ENCODE measurements at regions not wholly inside any gene's neighbourhood (a gene's known extent, or its start where the extent isn't known, plus 50 kb on each side); places are given as distances from the start of the nearest gene placed in this dataset.
"Not testable (repeated sequence)": the region's sequence is repeated elsewhere in the genome, so short reads cannot be mapped to it uniquely, and the experiment has no call there.

DNA sequence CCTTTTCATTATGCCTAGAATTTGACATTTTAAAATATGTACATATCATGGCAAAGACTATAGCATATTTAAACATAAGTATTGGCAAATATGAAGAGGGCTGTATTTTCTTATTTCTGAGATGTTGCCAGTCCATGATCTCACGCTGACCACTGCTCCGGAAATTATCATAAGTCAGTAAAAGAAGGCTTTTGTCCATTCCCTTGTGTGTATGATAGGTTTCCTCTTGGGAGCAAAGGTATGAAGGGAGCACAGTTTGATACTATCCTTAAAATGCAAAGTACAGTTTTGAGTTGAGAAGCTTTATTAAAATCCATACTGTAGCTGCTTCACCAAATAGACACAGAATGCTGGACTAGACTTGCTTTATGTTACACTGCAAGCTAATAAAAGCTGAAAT is 52.6 kb upstream of the AGA start:
- no peak for DNase-seq

DNA sequence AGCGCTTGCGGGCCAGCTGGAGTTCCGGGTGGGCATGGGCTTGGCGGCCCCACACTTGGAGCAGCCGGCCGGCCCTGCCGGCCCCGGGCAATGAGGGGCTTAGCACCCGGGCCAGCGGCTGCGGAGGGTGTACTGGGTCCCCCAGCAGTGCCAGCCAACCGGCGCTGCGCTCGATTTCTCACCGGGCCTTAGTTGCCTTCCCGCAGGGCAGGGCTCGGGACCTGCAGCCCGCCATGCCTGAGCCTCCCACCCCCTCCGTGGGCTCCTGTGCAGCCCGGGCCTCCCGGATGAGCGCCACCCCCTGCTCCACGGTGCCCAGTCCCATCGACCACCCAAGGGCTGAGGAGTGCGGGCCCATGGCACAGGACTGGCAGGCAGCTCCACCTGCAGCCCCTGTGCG is 53.4 kb upstream of the AGA start:
- not testable (repeated sequence) for DNase-seq

DNA sequence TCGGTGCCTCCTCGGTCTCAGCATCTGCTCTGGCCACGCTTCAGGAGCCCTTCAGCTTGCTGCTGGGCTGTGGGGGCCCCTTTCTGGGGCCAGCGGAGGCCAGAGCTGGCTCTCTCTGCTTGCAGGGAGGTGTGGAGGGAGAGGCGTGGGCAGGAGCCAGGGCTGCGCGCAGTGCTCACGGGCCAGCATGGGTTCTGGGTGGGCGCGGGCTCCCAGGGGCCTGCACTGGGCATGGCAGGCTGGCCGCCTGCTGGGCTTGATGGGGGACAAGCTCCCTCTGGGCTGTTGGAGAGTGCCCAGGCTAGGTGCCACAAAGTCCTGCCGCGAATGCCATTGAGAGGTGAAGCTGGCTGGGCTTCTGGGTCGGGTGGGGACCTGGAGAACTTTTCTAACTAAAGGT is 57.3 kb upstream of the AGA start:
- DNase-seq, result no peak

- DNase-seq, result no peak
These were observed 63.0 kb upstream of the AGA start for GRCh38 chr4:177505171-177505615.

DNA sequence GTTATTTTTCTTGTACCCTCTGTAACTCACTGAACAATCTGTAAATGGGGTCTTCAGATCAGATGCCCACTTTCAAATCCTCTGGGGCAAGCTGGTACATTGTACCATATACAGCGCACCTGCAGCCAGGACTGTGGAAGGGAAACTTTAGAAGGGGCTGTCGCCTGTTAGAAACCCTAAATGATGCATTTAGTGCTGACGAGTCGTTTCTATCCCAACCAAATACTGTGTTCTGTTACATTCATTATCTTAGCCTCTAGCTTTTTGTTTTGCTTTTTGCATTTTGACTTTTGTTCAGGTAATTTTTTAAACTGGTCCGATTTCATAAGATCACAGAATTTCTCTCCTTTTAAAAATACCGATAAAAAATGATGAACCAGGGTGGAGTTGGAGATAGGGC is 66.4 kb upstream of the AGA start:
- no peak for DNase-seq

DNA sequence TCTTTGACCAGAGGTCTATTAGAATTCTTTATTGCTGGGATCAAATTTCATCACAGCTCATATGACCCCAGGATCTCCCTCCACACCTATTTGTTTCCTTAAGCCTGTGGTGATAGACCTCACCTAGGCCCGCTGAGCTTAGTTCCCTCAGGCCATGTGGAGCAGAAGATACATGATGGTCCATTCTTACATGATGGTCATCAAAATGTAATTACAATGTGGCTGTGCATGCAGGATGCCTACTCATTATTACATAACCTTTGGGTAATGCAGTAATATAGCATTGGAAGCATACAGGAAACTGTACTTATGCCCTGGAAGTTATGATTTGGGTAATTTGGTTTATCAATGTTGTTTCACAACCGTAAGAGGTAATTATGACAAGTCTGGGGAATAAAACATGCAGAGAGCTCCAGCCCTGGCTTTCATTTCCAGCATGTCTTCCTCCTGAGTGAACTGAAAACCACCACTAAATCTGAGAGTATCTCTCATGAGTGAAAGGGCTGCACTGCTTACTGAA is 67.0 kb upstream of the AGA start:
- no peak for DNase-seq

DNA sequence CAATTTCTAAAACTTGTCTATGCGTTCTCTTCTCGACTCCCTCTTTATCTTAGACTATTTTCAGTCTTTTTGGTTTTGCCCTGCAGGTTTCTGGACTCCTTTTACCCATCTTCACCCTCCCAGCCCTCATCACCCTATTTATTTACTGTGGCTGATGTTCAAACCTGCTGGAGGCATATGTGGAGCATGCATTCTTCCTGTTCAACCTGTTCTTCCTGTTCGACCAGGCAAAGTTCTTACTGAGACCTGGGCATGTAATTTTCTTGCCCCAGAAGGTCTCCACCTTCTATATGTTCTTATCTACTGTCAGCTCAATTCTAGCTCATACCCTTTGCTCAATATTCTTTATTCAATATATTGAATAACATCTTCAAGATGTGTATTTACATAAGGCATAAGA is 69.4 kb upstream of the AGA start:
- DNase-seq, result no peak

DNA sequence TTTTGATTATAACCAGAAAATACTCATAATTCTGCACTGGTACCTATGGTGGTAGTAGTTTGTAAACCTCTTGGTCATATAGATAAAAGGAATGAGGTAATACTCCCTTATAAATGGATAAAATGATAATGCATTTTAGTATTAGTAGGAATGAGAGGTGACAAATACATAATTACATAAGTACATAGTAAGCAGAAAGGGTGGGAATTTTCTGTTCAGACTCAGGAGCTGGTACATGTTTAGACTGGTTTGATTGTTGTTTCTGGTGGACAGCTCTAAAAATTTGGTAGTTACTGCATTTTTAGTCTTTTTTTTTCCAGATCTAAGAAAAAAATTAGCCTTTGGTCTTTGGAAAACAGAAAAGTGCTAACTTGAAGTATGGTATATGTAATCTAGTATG is 70.4 kb upstream of the AGA start:
- no peak for DNase-seq

GRCh38 chr4:177517862-177518261 is 75.6 kb upstream of the AGA start:
- no peak for DNase-seq

DNA sequence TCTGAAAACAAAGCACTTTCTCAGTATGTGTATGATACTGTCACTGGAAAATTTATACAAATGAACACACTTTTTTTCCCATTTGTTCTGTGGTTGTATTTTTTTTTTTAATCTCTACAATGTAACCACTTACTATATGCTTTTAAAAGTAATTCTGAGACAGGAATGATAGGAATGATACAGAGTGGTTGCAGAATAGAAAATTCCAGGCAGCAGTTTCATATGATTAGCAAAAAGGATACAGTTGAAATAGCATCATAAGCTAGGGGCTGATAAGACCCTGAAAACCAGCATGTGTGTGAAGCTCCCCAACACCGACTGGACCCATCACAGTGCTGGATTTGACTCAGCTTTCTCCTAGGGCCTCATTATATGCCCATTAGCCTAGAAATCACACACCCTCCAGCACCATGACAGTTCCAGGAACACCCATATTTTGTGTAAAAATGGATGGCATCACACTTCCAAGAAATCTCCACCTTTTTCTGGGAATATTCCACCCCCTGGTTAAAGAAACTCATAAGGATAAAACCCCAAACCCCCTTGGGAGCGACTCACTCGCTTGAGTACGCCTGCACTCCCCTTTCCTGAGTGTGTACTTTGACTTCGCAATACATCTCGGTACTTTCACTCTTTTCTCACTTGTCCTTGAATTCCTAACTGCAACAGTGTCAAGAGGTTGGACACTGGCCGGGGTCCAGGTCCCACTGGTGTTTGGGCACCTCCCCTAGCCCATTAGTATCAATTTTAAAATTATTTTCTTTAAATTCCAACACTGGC is 77.4 kb upstream of the AGA start:
- DNase-seq, result no peak

- no peak for DNase-seq
These were observed 86.4 kb upstream of the AGA start for GRCh38 chr4:177528620-177529019.

- DNase-seq, result no peak
These were observed 88.3 kb upstream of the AGA start for GRCh38 chr4:177530561-177530960.

DNA sequence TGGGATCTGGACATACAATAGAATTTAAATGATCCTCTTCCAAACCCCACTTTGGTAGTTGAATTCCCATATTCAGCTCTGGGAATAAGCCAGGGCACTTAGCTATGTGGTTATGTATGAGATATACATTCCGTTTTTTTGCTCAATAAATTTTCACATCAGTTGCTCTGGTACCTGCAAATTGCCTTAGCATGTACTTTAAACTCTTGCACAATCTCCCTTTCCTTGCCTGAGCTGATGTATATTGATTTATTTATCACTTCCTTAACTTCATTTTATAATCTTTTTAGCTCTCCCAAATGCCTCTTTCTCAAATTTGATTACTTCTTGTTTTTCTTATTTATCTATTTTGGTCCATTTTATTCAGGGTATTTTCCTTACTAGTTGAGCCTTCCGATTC is 90.1 kb upstream of the AGA start:
- DNase-seq, result no peak

DNA sequence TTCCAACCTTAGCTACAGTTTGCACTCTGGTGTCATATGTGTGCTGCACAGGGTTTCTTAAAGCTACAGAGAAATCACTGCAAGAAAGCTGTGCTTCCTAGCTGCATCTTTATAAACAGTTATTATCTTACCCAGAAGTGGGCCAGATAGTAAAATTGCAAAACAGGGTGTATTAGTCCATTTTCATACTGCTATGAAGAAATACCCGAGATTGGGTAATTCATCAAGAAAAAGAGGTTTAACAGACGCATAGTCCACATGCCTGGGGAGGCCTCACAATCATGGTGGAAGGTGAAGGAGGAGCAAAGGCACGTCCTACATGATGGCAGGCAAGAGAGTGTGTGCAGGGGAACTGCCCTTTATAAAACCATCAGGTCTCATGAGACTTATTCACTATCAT is 92.6 kb upstream of the AGA start:
- DNase-seq, result not testable (repeated sequence)

- DNase-seq, result no peak
These were observed 104.5 kb upstream of the AGA start for GRCh38 chr4:177546745-177547144.

GRCh38 chr4:177547985-177548384 is 105.7 kb upstream of the AGA start:
- DNase-seq, result no peak

DNA sequence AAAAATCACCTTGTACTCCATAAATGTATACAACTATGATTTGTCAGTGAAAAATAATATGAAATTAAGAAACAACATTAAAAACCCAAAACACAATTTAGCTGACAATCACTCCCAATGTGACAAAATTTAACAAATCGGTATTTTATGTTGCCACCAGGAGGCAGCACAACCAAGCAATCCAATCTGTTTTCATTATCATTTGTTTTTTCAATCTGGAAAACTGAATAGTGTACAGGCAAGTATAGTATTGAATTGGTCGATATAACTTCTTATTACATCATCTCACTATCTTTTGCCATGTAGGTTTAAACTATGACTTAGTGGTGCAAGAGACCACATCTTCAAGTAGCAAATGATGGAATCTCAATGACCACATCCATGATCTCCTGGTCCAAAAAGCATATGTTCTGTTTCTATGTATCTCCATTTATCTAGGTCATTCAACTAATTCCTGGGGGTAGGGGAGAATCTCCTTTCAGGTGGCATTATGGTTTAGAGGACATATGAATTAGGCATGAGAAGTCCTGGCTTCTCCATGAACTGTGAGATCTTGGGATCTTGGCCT is 112.9 kb upstream of the AGA start:
- no peak for DNase-seq

DNA sequence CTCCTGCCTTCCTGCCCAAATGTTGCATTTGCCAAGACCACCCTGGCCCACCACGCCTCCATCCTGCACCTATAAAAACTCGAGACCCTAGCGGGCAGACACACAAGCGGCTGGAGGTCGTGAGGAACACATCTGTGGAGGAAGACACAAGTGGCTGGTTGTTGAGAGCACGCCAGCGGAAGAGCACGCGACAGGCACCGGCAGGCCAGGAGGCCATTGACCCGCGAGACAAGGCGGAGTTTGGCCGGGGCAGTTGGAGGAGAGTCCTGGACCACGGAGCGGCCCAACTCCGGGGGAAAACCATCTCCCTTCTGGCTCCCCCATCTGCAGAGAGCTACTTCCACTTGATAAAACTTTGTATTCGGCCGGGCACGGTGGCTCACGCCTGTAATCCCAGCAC is 115.2 kb upstream of the AGA start:
- no peak for DNase-seq

- DNase-seq, result no peak
These were observed 116.8 kb upstream of the AGA start for GRCh38 chr4:177558995-177559394.

DNA sequence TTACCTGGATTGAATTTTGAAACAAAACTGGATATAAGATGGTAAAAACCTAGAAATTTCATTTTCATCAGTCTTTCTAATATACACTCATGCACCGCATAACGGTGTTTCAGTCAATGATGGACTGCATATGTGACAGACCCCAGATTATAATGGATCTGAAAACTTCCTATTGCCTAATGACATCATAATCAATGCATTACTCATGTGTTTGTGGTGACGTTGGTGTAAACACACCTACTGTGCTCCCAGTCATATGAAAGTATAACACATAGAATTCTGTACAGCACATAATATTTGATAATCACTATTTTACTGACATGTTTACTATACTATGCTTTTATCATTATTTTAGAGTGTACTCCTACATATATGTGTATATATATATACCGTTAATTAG is 119.9 kb upstream of the AGA start:
- no peak for DNase-seq

DNA sequence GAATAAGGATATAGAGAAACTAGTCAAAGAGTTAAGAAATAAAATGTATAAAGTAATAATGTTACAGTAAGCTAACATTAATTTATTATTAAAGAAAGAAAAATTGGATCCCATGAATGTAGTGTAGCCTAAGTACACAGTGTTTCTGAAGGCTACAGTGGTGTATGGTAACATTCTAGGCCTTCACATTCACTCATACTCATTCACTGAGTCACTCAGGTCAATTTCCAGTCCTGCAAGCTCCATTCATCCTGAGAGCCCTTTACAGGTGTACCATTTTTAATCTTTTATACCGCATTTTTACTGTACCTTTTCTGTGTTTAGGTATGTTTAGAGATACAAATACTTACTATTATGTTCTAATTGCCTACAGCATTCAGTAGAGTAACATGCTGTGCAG is 120.6 kb upstream of the AGA start:
- no peak for DNase-seq

- DNase-seq, result no peak
These were observed 124.5 kb upstream of the AGA start for GRCh38 chr4:177566691-177567090.

GRCh38 chr4:177568931-177569330 is 126.7 kb upstream of the AGA start:
- no peak for DNase-seq

GRCh38 chr4:177569434-177569833 is 127.2 kb upstream of the AGA start:
- DNase-seq, result no peak

- DNase-seq, result no peak
These were observed 131.3 kb upstream of the AGA start for GRCh38 chr4:177573507-177573906.
